Erythroblast (primary cell): ENCODE measurements at regions not wholly inside any gene's neighbourhood (a gene's known extent, or its start where the extent isn't known, plus 50 kb on each side); places are given as distances from the start of the nearest gene placed in this dataset.

Experiments
- GATA1 ChIP-seq: IDR thresholded peaks from 2 replicates; pipeline ENCODE4 v1.6.1; 2011; ENCODE audit warnings: low read depth, mild to moderate bottlenecking, control low read depth, low read length, moderate library complexity
- POLR2A ChIP-seq: IDR thresholded peaks from 2 replicates; pipeline ENCODE4 v1.6.1; 2011; ENCODE audit warnings: mild to moderate bottlenecking, low read length

DNA sequence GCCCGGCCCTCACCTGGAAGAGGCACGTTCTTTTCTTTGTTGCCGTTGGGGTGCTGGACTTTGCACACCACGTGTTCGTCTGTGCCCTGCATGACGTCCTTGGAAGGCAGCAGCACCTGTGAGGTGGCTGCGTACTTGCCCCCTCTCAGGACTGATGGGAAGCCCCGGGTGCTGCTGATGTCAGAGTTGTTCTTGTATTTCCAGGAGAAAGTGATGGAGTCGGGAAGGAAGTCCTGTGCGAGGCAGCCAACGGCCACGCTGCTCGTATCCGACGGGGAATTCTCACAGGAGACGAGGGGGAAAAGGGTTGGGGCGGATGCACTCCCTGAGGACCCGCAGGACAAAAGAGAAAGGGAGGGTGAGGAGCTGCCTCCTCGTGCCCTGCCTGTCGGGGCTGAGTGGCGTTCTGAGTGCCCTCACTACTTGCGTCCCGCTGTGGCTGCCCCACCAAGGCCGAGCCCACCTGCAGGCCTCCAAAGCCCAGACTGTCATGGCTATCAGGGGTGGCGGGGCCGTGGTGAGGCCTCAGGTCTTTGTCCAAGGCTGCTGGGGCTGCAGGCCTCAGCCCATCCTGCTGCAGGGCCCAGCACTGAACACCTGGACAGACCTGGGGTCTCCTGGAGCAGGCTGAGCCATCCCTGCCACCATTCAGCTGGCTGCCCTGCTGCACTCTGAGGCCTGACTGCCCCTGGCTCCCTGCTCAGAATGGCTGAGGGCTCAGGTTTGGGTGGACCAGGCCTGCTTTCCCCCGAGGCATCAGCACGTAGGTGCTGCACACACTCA lies 329.7 kb downstream of the TMEM121 start:
- TF ChIP-seq POLR2A (no peak), GATA1 (no peak)
